Middle frontal gyrus (tissue), 1 donor: ENCODE measurements at regions not wholly inside any gene's neighbourhood (a gene's known extent, or its start where the extent isn't known, plus 50 kb on each side); places are given as distances from the start of the nearest gene placed in this dataset.
"Not testable (repeated sequence)": the region's sequence is repeated elsewhere in the genome, so short reads cannot be mapped to it uniquely, and the experiment has no call there.

Experiments
- DNase-seq: peaks from one replicate; pipeline ENCODE4 v3.0.0-alpha.2; 2015; ENCODE audit warnings: low spot score; ENCODE audit errors: extremely low spot score

DNA sequence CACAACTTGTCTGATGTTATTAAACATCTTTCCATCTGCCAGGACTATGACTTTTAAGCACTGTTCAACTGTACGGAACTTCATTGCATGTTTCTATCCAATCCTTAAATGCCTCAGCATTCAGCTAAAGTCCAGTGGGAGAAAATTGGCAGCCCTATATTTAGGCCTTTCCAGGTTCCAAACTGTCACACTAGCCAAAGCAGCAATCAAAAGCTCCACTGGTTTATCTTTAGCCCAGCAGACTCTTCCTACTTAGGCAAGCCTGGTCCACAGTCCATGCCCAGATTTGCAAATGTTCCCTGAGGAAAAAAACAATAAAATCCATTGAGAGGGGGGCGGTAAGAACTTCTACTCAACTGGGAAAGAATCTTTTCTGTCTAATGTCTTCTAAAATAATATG, 349.1 kb upstream of the GJE1 start:
- no peak for DNase-seq

DNA sequence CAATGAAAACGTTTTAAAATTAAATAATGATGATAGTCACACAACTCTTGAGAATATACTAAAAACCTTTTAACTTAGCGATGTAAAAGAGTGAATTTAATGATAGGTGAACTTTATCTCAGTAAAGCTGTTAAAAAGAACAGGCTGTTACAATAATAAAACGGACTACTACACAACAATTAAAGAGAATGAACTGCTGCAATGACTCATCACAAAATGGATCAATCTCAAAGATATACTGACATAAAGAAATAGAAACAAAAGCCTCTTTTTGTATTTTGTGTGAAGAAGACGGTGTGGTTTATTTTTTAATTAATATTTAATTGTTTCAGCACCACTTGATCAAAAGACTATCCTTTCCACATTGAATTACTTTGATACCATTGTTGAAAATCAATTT, 352.4 kb upstream of the GJE1 start:
- no peak for DNase-seq

DNA sequence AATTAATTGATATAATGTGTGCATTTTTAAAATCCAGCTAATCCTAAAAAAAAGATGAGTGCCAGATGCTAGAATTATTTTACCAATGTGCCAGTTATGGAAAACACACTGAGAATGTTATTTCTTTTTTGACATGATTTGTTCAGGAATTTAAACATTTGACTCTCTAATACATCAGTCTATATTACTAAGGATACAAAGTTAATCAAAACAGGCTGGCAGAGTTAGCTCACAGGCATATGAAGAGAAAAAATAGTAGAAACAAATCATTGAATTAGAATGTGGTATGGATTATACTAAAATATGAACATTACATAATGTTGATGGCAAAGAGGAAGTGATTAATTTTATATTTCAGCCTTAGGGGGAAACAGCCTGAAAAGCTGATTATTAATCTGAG, 368.3 kb upstream of the GJE1 start:
- DNase-seq = no peak

DNA sequence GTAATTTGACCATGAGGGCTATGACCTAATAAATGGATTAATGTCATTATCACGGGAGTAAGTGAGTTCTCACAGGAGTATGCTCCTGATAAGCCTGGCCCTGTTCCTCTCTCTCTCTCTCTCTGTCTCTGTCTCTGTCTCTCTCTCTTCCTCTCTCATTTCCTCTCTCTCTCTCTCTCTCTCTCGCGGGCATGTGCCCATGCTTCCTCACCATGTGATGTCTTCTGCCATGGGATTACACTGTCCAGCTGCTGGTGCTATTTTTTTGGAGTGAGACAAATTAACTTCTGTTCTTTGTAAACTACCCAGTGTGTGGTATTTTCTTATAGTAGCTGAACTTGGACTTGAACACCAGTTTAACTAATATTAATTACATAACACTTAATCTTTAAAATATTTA, 374.3 kb upstream of the GJE1 start:
- DNase-seq = no peak

DNA sequence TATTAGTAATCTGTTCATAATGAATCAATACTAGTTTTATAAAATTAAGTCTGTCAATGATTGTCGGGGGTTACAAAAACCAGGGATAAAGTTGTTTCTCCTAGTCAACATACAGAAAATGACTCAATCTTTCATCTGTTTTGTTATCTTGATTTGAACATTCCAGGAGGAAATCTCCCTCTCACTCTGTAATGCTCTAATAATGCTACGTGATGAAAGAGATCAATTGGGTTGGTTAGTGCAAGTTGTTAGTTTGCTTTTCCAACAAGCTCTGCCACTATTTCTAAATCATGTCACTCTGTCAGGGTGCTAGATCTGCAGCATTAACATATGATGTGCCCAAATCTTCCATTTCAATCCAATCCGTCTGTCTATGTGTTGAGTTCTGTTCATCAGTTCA, 379.5 kb upstream of the GJE1 start:
- no peak for DNase-seq

DNA sequence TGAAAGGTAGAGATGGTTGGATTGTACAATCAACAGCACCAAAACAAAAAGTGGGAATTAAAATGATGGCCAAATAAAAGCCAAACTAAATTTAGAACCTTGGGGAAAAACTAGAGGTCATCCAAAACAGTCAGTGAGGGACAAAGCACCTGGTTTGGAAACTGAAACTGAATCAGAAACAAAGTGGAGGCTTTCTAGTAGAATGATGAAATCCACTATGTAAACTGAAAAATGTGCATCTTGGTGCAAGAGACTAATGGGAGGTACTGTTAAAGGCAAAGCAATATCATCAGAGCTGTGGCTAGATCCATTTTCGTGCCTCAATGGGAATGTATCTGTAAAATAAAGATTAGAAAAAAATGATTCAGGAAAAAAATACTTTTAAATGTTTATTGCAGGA, 380.0 kb upstream of the GJE1 start:
- DNase-seq = no peak

DNA sequence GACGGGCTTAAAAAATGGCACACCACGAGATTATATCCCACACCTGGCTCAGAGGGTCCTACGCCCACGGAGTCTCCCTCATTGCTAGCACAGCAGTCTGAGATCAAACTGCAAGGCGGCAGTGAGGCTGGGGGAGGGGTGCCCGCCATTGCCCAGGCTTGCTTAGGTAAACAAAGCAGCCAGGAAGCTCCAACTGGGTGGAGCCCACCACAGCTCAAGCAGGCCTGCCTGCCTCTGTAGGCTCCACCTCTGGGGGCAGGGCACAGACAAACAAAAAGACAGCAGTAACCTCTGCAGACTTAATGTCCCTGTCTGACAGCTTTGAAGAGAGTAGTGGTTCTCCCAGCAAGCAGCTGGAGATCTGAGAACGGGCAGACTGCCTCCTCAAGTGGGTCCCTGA, 386.4 kb upstream of the GJE1 start:
- DNase-seq = not testable (repeated sequence)

DNA sequence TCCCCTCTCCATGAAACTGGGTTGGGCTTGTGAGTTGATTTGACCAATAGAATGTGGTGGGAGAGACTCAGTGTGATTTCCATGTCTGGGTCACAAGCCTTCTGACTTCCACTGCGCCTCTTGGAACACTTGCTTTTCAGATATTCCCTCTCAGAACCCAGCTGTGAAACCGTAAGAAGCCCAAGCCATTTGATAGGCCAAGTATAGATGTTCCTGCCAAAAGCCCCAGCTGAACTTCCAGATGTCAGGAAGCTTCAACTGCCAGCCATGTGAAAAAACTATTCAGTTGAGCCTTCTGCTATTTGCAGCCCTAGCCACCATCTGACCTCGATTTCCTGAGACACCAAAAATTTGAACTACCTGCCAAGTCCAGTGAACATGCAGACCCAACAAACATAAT, 387.8 kb upstream of the GJE1 start:
- no peak for DNase-seq

DNA sequence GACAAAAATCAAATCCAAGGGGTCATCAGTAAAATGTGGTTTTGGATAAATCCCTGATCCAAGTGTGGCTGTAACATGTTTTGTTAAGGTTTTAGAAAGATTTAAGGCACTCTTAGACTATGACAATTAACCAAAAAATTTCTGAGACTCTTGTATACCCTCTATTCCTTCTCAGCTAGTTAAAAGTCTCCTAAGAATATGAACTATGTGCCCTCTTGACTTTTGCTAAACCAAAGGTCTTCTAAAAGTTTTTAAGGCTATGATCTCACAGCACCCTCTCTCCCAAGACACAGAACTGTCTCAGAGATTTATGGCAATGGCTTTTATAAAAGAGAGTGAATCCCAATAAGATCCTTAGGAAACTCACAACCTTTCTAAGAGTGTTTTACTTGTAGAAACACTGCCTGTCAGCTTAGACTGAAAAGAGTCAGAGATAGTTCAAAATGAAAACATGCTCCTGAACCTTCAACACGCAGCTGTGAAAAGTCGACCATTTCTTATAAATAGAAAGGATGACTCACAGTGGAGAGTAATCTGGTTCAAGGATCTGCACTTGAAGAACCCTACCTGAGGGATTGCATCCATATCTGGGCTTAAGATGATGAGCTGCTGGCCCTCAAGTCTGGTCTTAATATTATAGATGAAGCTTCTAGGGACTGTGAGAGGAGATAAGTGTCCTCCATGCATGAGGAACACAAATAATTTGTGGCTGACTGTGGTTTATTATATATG, 388.4 kb upstream of the GJE1 start:
- no peak for DNase-seq

DNA sequence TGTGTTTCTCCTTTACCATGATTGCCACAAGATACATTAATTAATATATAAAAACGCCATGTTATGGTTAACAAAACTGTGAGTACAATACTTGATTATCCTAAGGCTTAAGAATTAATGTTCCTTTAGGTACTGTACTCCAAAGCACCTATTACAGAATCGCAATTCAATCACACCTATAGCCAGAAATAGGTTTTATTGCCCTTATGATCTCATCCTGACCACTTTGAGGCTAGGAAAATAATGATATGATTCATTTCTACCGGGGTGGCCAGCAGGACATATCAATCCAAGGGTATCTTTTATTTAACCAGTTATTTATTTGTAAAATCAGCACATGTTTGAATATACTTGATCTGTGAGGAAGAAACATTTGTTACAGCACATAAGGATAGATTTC, 396.6 kb upstream of the GJE1 start:
- no peak for DNase-seq

DNA sequence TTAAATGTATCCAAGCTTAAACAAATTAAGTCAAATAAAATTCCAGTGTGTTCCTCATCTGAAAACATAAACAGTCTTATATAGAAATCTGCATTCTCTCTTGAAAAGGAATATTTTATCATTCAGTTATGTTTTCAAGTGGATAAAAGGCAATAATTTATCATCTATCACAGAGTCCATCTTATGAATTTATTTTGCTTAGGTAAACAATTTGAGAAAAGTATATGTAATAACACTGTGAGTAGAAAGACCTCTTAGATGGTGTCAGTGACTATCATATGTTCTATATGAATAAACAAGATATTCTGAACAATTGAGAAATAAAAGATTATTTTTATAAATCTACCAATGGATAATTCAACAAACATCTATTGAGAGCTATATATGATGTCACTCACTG, 397.6 kb upstream of the GJE1 start:
- no peak for DNase-seq

DNA sequence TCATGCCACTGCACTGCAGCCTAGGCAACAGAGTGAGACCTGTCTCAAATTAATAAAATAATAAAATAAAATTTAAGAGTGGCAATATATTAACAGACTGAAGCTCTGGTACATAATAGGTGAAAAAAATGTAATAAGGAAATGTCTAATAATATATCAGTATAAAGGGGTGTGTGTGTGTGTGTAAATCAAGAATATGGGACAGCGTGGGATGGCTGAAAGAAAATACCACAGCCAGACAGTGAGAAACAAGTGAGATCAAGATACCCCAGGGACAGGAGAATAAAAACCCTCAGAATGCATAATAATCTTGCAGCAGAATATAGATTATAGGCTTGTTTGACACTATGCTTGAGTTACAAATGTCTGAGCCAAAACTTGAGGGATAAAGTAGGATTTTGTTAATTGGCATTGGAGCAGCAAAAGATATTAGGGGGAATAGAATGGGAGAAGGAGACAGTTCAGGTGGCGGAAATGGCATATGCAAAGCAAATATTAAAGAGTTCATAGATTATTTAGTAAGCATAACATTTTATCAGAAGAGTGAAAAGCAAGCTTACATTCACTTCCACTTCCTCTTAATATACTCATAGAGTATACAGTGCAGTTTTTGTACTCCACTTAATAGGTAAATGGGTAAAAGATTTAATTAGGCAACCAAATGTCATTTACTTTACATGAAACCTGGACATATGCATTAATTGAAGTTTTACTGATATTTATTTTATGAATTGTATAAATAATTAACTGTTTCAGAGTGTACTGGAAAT, 398.5 kb upstream of the GJE1 start:
- DNase-seq = no peak

DNA sequence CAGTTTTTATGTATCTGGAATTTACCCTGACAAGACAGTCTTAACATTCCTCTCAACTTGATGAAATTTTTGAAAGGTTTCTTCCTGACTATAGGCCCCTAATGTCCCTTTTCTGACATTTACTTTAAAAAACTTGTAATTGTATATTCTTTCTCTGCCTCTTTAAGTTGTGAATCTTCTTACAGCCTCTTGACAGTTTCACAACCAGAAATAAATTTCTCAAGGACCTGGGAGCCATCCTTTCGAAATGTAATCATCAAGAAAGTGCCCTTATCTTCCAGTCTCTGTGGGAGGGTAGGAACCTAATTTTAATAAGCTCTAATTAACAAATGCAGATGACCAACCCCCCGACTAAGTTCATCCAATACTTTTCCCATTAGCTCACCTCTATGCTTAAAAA, 403.6 kb upstream of the GJE1 start:
- DNase-seq = no peak

DNA sequence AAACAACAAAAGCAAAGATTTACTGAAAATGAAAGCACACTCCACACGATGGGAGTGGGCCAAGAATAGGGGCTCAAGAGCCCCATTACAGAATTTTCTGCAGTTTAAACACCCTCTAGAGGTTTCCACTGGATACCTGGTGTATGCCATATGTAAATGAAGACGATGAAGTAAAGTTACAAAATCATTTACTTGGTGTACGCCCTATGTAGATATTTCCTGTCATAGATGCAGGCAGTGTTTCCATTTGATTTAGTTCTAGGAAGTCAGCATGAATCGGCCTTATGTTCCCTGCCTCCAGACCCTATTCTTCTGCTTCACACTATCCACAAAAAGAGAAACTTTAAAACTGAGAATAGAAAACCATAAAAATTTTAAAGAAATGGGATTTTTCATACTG, 404.4 kb upstream of the GJE1 start:
- DNase-seq = no peak

DNA sequence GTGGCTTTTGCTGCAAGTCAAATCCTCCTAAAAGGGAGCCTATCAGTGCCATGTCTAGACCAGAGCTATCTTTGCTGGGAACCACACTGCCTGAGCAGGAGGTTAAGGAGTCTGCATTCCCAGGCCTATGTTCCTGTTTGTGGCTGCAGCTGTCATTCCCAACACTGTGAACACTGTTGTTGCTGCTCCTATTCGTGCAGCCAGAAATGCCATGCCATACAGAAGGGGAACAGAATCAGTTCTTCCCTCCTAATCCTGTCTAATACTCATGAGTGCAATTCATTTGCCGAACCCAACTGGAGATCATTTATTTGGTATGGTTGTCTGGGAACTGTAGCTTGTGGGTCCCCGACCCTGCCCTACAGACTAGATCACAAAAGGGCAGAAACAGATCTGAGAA, 406.5 kb upstream of the GJE1 start:
- DNase-seq = no peak

DNA sequence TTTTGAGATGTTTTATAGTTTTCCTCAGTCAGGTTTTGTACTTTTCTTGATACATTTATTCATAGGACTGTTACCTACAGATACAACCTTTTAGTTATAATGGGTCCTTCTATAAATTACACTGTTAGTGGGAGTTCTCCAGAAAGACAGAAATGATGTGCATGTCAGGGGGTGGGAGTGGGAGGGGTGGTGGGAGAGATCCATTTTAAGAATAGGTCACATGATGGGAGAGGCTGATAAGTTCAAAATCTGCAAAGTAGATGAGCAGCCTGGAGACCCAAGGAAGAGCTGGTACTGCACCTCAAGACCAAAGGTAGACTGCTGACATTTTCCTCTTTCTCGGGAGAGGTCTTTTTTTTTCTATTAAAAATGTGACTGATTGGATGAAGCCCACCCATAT, 408.0 kb upstream of the GJE1 start:
- DNase-seq = no peak

DNA sequence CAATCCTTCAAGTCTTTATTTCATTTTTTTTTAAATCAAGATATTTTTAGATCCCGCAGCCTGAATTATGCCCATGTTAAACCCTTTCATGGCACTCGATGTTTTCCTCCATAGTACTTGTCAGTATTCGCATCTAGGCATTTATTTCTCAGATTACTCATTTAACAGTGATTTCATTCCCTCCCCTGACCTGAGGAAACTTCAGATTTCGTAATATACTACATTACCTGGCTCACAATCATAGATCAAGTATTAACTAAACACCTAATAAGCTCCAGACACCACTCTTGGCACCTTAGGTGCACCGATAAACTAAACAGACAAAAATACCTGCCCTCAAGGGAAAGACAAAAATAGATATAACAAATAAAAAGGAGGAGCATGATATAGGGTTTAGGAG, 413.2 kb upstream of the GJE1 start:
- DNase-seq = no peak

DNA sequence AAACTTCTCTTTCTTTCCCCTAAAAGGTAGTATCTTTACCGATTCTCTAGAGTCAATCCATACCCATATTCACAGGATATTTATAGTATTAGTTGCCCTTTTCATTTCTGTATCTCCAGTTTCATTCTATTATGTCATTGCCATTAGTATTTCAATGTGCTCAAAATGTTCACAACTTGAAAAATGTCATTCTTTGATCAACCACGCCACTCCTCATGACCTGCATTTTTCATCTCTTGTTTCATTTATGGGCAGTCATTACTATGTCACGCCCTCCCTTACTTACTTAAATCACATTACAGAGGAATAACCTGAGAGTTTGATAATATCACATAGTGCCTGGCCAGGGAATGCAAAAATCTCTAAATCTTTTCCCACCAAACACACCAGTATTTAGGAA, 427.3 kb upstream of the GJE1 start:
- no peak for DNase-seq

DNA sequence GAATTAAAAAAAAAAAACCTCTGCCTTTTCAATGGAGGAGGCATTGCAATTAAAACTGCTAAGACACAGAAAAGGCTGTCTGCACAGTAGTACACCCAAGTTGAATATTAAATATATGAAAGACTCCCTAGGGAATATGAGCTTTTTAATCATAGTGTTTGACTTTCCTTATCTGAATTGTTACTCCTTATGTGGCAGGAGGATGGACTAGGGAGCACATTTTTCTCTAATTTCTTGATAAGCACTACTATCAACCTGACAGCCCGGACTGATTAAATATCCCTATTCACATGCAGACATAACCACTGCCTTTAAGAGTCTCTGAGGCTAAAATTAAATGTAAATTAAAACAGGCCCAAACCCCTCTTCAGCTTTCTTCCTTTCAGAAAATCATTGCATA, 428.6 kb upstream of the GJE1 start:
- no peak for DNase-seq

DNA sequence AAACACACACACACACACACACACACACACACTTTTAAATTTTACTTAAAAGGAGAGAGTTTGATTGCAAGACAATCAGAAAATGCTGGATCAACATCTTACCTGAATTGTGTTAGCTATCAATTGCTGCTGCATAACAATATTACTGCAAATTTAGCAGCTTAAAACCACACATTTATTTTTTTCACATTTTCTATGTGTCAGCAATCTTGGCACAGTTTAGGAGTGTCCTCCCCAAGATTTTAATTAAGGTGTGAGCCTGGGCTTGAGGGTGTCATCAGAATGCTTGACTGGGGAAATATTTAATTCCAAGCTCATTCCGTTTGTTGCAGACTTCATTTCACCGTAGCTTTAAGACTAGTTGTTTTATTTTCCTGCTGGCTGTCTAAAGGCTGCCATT, 431.0 kb upstream of the GJE1 start:
- no peak for DNase-seq

DNA sequence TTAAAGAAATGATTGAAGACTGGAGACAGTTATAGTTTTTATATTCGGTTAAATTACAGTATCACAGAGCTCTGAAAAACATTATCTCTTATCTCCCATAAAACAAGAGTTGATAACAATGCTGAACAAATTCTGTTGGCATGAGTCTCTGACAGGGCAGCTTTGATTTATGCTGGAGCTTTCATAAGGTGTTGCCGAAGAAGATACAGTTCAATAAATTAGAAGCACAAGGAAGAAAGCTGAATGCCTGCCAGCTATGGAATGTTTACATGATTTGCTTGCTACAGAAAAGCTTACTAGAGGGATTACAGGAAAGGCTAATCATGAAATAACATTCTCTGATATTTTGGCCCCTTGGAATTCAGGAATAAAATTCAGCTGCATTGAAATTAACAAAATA, 431.9 kb upstream of the GJE1 start:
- no peak for DNase-seq

DNA sequence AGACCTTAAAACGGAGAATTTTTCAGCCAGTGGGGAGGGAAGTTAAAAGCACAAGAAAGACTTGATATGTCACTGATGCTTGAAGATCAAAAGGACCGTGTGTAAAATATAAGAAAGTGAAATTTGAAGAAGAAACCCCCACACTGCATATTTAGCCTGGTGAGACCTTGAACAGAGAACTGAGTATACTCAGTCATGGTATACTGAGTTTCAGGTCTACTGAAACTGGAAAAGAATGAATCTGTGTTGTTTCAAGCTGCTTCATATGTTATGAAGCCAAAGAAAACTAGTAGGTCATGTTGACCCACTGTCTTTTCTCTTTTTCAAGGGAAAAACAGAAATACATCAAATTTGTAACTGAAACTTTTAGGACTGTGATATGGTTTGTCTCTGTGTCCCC, 443.8 kb upstream of the GJE1 start:
- DNase-seq = no peak

DNA sequence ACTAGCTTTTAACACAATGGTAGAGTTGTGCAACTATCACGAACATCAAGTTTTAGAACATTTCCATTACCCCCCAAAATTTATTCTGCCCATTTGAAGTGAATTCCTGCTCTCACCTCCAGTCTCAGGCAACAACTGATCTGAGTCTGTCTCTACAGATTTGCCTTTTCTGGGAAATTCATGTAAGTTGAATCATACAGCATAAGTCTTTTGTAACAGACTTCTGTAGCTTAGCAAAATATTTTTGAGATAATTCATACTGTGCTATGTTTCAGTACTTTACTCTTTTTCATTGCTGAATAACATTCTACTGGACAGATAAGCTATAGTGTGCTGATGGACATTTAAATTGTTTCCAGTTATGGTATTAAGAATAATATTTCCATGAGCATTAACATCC, 447.3 kb upstream of the GJE1 start:
- no peak for DNase-seq
